GM19238 (cell line): ENCODE measurements at regions not wholly inside any gene's neighbourhood (a gene's known extent, or its start where the extent isn't known, plus 50 kb on each side); places are given as distances from the start of the nearest gene placed in this dataset.

Experiments
- DNase-seq: peaks from one replicate; pipeline ENCODE4 v3.0.0; 2011; ENCODE audit warnings: low spot score; ENCODE audit not compliant: insufficient read length

- no peak for DNase-seq
These were observed 246.8 kb upstream of the KCNG1 start for GRCh38 chr20:51269671-51270070.

DNA sequence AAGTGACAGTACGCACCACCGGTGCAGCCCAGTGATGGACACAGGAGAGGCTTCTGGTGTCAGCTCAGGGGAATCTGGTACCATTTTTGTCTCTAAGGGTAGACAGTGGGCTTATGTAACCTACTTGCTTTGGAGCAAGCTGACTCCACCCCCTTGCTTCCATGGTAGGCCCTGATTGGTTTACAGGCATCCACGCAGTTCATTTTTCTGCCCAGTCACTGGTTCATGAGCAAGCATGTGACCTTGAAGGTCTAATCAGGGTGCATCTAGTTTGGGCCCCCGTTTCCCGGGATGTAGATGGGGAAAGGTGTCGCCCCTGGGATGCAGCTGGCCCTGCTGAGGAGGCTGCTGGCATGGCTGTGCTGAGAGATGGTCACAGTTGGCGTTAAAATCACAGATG is 244.8 kb upstream of the KCNG1 start:
- DNase-seq = no peak

GRCh38 chr20:51266353-51266752 is 243.4 kb upstream of the KCNG1 start:
- DNase-seq = no peak

DNA sequence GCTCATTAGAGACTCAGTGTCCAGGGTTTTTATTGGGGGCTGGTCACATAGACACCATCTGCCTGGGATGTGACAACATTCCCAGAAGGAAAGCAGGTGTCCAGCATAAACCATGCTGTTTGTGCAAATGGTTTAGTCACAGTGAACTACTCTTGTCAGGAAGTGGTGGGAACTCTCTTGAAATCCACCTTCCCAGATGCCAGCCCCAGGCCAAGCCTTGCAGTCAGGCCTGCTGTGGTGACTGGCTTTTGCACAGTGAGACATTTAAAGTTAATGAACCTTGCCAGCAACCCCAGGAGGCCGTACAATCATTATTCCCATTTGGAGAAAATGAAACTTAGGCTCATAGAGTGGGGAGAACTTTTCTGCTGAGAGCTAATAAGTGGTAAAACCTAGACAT is 242.5 kb upstream of the KCNG1 start:
- DNase-seq = no peak

DNA sequence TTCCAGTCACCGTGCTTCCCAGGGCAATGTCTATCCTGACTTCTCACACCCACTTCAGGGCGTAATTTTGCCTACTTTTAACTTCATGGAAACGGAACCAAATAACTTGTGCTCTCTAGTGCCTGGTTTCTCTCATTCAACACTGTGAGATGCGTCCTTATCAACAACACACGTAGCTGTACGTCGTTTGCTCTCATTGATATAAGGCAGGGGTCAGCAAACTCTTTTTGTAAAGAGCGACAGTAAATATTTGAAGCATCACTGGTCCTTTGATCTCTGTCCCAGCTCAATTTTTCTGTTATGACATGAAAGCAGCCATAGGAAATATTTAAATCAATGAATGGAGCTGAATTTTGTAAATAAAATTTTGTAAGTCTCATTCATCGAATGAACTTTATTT is 239.3 kb upstream of the KCNG1 start:
- no peak for DNase-seq

GRCh38 chr20:51259455-51259854 is 236.5 kb upstream of the KCNG1 start:
- no peak for DNase-seq

- no peak for DNase-seq
These were observed 235.8 kb upstream of the KCNG1 start for GRCh38 chr20:51258582-51259165.

- DNase-seq = no peak
These were observed 232.5 kb upstream of the KCNG1 start for GRCh38 chr20:51255417-51255816.

GRCh38 chr20:51253280-51253679 is 230.4 kb upstream of the KCNG1 start:
- DNase-seq = no peak

GRCh38 chr20:51249781-51250180 is 226.9 kb upstream of the KCNG1 start:
- DNase-seq = no peak

GRCh38 chr20:51249215-51249614 is 226.3 kb upstream of the KCNG1 start:
- DNase-seq = no peak

DNA sequence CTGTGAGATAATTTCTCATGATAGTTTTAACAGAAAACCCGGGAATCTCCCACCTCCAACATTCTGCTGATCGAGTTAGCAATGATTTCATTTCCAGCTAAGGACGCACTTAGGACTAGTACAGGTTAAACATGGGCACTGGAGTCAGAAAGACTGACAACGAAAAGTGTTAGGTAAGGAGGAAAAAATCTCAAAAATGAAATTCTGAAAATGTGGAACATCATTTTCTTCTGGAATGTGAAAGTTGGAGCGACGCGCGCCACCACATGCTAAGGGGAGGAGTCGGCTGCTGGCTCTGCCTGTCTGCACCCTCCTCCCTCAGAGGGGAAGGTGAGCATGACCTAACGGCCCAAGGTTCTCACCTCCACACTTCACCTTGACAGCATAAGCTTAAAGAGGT is 221.6 kb upstream of the KCNG1 start:
- DNase-seq = no peak

GRCh38 chr20:51238675-51239305 is 215.9 kb upstream of the KCNG1 start:
- DNase-seq = no peak

DNA sequence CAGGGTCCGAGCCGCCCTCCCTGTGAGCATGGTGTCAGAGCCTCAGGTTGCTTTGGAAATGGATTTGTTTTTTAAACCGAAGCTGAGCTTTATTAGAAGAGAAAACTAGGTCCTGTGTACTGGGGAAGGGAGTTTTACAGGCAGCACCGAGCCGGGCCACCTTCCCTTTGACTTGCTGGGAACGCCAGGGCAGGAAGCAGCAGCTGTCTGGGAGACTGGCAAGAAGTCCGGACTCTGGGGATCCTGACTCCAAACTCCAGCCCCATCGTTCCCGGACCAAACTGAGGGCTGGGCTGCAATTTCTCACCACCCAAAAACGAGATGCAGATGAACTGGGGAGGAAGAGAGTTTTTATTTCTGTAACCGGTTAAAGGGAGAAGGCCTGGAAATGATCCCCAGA is 214.9 kb upstream of the KCNG1 start:
- DNase-seq = no peak

- DNase-seq = no peak
These were observed 214.4 kb upstream of the KCNG1 start for GRCh38 chr20:51237278-51237677.

DNA sequence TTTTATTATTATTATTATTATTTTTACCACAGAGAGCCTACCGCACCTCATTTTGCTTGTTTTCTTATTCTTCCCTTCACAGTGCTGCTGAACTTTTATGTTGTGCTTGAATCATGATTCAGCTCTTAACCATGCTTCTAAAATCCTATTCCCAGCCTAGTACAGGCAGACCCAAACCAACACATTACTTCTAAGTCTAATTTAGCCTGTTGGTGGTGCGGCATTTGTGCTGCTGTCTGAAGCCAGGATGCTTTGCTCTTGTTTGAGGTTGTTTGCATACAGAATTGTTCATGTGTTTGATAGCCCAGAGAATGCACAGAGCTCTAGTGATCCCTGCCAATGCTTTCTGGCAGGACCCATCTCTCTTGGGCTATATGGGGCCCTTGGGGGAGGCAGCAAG is 213.5 kb upstream of the KCNG1 start:
- no peak for DNase-seq

GRCh38 chr20:51233345-51233744 is 210.4 kb upstream of the KCNG1 start:
- DNase-seq = no peak

DNA sequence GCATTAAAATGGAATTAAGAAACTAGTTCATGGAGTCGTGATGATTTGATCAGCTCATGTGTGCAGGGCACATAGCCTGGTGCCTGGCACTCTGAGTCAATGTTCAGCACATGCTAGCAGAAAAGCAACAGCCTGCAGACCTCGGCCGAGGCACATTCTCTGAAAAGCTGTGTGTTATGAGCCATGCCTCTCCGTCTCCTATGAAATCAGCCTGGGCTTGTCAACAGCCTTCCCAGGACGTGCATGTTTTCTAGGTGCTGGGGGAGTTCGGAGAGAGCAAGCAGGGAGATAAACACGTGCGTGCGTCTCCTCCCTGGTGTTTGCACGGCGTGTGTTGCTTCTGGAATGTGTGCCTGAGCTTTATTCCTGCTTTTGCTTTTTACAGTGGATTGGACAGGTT is 207.8 kb upstream of the KCNG1 start:
- no peak for DNase-seq

DNA sequence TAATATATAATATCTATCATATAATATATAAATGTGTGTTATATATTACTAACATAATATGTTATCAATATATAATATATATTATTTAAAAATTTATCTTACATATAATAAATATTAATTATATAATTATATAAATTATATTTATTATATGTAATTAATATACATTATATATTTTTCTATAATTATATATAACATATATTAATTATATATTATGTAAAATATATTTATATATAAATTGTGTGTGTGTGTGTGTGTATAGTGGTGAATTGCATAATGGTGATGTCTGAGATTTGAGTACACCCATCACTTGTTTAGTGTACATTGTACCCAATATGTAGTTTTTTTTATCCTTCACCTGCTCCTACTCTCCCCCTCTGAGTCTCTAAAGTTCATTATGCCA is 205.9 kb upstream of the KCNG1 start:
- no peak for DNase-seq

DNA sequence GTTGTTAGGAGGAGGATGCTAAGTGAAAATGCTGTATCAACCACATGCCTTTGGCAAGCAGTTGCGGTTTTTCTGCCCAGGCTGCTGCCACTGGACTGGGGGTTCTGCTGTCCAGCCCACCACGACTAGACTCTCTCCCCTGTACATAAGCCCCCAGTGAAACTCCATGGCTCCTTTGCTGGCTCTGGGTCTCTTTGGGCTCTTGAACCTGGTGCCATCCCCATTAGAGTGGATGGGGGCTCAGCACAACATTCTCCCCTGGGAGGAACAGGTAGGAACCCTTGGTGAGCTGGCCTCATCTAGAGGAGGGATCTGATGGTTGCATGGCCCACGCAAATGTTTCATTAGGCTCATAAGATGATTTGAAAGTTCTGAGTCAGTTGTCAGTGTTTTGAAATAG is 204.8 kb upstream of the KCNG1 start:
- no peak for DNase-seq

DNA sequence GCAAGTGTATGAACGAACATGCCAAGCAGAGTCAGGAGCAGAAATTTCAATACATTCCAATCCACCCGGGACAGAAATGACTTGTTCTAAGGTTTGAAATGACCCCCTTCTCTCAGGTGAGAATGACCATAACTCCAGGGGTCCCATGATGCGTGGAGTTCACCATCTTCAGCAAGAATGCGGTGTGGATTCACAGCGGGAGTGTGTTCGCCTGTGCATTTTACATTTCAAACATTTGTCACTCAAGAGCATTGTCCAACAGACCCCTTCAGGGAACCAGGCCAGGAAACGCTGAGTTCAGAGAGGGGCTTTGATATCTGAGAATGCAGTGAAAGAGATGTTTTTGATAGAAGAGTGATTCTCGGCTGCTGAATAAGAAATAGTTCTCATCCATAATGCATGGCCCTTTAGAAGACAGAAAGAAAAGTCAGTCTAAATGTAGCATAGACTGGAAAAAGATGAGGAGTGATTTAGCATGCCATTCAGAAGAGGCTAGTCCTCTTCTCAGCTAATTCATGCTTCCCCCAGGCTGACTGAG is 200.3 kb upstream of the KCNG1 start:
- no peak for DNase-seq

DNA sequence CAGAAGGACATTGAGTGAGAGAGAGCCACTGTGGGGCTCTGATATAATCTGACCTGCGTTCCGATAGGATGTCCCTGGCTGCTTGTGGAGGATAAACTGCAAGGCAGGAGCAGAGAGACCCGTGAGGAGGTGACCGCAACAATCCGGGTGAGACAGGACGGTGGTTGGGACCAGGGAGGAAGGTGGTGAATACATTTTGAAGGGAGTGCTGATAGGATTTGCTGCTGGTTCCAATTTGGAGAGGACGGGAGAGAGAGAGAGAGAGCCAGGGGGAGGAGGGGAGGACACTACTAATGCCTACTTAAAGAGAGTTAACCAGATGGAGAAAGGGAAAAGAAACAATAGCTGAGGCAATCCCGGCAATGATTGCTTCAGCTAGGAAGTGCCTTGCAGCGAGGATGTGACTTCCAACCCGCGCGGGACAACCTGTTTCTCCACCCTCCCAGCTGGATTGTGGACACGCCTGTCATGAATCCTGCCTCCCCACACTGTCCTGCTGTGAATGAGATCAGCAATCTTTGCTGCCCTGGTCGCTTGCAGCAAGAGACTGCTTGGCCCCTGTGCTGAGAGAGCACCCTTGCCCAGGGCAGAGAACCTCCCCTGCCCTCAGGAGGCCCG is 199.0 kb upstream of the KCNG1 start:
- no peak for DNase-seq

GRCh38 chr20:51221103-51221502 is 198.2 kb upstream of the KCNG1 start:
- no peak for DNase-seq
